HFF-Myc (cell line): ENCODE measurements at regions not wholly inside any gene's neighbourhood (a gene's known extent, or its start where the extent isn't known, plus 50 kb on each side); places are given as distances from the start of the nearest gene placed in this dataset.

ENCODE experiments used
- DNase-seq: peaks from one replicate; pipeline ENCODE4 v3.0.0-alpha.2; 2011; ENCODE audit warnings: low read depth; ENCODE audit errors: extremely low read depth
- H3K4me3 ChIP-seq: replicated peaks from 2 replicates; pipeline ENCODE4 v1.5.1; 2011; ENCODE audit warnings: low read depth, mild to moderate bottlenecking, control low read depth, low read length
- TF ChIP-seq, protein P1 (sequence below): IDR thresholded peaks from 2 replicates; pipeline ENCODE4 v1.5.1; 2012; ENCODE audit warnings: mild to moderate bottlenecking, low read depth, low read length, control low read depth; ENCODE audit errors: missing control alignments

DNA sequence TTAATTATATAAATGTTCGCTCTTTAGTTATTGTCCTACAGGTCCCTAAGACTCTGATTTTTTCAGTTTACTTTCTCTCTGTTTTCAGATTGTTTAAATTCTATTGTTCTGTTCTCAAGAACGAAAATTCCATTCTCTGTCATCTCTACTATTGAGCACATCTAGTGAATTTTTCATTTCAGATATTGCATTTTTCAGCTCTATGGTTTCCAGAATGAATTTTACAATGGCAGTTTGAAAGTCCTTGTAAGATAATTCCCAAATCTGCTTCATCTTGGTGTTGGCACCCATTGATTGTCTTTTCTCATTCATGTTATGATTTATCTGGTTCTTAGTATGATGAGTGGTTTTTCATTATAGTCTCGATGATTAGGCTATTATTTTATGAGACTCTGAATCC lies 519.6 kb upstream of the LRFN5 start:
- DNase-seq: no peak
- TF ChIP-seq, protein P1, sequence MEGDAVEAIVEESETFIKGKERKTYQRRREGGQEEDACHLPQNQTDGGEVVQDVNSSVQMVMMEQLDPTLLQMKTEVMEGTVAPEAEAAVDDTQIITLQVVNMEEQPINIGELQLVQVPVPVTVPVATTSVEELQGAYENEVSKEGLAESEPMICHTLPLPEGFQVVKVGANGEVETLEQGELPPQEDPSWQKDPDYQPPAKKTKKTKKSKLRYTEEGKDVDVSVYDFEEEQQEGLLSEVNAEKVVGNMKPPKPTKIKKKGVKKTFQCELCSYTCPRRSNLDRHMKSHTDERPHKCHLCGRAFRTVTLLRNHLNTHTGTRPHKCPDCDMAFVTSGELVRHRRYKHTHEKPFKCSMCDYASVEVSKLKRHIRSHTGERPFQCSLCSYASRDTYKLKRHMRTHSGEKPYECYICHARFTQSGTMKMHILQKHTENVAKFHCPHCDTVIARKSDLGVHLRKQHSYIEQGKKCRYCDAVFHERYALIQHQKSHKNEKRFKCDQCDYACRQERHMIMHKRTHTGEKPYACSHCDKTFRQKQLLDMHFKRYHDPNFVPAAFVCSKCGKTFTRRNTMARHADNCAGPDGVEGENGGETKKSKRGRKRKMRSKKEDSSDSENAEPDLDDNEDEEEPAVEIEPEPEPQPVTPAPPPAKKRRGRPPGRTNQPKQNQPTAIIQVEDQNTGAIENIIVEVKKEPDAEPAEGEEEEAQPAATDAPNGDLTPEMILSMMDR: no peak
- H3K4me3 ChIP-seq: no peak overlapping the region

GRCh38 chr14:41073544-41073943 lies 533.1 kb upstream of the LRFN5 start:
- TF ChIP-seq, protein P1: no peak
- DNase-seq: no peak
- no peak overlapping the region for H3K4me3 ChIP-seq

GRCh38 chr14:41072776-41073175 lies 533.9 kb upstream of the LRFN5 start:
- DNase-seq: no peak
- TF ChIP-seq, protein P1: no peak
- H3K4me3 ChIP-seq: no peak overlapping the region

DNA sequence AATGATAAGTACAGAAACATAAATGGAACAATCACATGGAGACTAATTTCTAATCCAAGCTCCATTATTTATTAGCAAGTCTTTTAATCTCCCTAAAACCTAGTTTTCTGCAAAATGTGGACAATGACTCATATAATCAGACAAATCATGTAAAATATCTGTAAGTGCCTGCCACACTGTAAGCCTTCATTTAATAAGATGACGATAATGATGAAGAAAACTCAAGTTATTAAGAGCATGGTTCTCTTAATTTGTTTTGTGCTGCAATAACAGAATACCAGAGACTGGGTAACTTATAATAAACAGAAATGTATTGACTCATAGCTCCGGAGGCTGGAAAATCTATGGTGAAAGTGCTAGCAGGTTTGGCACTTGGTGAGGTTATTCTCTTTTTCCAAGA lies 535.3 kb upstream of the LRFN5 start:
- H3K4me3 ChIP-seq: no peak overlapping the region
- TF ChIP-seq, protein P1: no peak
- DNase-seq: no peak

DNA sequence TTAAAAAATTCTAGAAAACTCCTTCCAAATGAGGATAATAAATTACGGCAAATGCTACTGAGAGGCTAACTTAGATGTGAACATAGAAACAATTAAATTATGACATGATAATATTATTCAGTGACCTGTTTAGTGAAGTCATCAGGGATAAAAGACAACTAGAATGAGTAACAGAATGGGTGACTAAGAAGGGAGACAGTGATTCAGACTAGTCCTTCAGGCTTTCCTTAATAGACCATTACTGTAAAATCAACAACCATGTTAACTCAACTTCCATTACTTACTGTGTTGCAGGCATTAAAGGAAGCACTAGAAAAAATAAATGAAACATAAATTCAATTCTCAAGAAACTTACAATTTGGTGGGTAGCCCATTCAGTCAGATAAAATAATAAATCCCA lies 543.9 kb upstream of the LRFN5 start:
- H3K4me3 ChIP-seq: no peak overlapping the region
- TF ChIP-seq, protein P1: no peak
- no peak for DNase-seq

DNA sequence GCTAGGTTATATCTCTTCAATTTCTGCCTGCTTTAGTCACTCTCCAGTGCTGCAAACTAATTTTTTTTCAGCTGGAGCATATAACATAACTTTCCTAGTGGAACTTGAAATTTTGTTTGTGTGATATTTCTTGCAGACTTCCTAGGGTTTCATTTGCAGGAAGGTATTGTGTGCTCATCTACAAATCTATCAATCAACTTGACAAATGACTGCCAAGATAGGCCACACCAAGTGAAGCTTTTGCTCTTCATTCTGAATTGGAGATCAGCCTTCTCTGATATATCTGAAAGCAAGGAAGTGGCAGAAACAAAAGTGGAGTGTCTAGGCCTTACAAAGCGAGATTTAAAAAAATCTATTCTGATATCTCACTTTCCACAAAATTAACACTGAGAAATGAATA lies 551.1 kb upstream of the LRFN5 start:
- no peak overlapping the region for H3K4me3 ChIP-seq
- DNase-seq: no peak
- TF ChIP-seq, protein P1: no peak

DNA sequence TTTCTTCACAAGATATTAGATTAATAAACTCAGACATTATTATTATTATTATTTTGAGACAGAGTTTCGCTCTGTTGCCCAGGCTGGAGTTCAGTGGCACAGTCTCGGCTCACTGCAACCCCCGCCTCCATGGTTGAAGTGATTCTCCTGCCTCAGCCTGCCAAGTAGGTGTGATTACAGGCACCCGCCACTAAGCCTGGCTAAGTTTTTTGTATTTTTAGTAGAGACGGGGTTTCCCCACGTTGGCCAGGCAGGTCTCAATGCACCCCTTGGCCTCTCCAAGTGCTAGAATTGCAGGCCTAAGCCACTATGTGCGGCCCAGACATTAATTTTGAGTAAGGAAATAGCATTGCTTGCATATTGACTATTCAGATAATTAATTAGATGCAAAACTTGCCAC lies 554.9 kb upstream of the LRFN5 start:
- no peak for DNase-seq
- TF ChIP-seq, protein P1: no peak
- no peak overlapping the region for H3K4me3 ChIP-seq
